Stimulated activated naive CD8-positive, alpha-beta T cell treated with anti-CD3 and anti-CD28 coated beads, Interleukin-15, Interleukin-2, amounts not matched to agents 100 U/mL and 50 U/mL, for 24 hours (primary cell): ENCODE measurements at regions not wholly inside any gene's neighbourhood (a gene's known extent, or its start where the extent isn't known, plus 50 kb on each side); places are given as distances from the start of the nearest gene placed in this dataset.
"Not testable (repeated sequence)": the region's sequence is repeated elsewhere in the genome, so short reads cannot be mapped to it uniquely, and the experiment has no call there.

Experiments
- ATAC-seq: fragments of 150-1000 bp; cut with Tn5 transposase; one replicate; pipeline ENCODE4 v1.10.0; 2021
- DNase-seq: peaks from one replicate; pipeline ENCODE4 v3.0.0; 2021

DNA sequence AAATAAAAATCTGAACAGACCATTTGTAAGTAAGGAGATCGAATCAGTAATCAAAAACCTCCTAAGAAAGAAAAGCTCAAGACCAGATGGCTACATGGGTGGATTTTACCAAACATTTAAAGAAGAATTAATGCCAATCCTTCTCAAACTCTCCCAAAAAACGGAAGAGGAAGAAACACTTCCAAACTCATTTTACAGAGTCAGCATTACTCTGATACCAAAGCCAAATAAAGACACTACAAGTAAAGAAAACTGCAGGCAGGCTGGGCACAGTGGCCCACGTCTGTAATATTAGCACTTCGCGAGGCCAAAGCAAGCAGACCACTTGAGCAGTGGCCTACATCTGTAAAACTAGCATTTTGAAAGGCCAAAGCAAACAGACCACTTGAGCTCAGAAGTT lies 159.8 kb downstream of the DPY19L2 start:
- DNase-seq, result no peak
- no peak for ATAC-seq

DNA sequence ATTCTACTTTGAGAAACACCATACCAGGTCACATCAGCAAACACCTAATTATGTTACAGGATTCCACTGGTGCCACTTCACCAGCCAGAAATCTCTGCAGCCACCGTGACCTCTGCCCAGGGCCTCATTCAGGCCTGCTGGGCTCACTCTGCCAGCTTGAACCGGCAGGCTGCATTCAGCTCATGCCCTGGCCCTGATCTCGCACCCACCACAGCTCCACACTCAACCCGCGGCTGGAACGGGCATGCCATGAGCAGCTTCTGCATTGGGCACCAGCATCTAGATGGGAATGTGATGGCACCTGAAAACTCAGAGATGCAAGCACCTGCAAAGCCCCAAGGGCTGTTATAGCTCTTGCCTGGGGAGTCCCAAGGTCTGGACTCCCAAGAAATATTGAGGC lies 168.7 kb downstream of the DPY19L2 start:
- DNase-seq, result no peak

DNA sequence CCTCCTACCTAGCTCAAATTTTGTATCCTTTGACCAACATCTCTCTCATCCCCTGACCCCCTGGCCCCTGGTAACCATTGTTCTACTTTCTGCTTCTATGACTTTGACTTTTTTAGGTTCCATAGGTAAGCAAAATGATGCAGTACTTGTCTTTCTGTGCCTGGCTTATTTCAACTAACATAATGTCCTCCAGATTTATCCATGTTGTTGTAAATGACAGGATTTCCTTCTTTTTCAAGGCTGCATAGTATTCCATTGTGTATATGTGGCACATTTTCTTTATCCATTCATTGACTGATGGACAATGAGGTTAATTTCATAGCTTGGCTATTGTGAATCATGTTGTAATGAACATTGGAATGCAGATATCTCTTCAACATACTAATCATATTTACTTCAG lies 170.1 kb downstream of the DPY19L2 start:
- ATAC-seq (no peak), DNase-seq (no peak)

More for the DNA sequence above, 168.7 kb downstream of the DPY19L2 start:
- no peak for ATAC-seq

DNA sequence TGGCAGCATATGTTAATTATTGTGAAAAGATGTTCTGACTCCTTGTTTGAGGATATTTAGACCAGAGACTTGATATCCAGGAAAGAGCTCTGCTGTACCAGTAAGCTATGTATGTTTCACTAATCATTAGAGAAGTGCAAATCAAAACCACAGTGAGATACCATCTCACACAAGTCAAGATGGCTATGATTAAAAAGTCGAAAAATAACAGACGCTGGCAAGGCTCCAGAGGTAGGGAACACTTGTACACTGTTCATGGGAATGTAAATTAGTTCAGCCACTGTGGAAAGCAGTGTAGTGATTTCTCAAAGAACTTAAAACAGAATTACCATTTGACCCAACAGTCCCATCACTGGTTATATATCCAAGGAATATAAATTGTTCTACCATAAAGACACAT lies 171.6 kb downstream of the DPY19L2 start:
- no peak for DNase-seq

DNA sequence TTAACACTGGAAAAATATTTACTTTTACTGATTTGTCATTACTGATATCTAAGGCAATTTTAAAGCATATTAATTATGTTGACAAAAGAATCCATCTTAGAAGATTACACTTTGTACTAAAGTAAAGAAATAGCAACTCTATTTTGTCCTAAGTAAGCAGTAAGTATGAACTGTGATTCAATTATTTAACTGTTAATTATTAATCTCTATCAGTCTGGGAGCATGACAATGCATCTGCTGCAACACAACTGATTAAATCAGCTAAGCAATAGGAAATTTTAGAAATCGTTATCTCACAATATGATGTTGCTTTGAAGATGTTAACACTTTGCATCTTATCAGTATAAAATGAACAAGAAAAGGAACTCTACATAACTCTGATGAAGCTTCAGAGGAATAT lies 172.3 kb downstream of the DPY19L2 start:
- no peak for DNase-seq

More for the DNA sequence above, 171.6 kb downstream of the DPY19L2 start:
- ATAC-seq, result no peak

DNA sequence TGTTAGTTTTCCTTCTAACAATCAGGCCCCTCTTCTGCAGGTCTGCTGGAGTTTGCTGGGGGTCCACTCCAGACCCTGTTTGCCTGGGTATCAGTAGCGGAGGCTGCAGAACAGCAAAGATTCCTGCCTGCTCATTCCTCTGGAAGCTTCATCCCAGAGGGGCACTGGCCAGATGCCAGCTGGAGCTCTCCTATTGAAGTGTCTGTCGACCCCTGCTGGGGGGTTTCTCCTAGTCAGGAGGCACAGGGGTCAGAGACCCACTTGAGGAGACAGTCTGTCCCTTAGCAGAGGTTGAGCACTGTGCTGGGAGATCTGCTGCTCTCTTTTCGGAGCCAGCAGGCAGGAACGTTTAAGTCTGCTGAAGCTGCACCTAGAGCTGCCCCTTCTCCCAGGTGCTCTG lies 174.9 kb downstream of the DPY19L2 start:
- DNase-seq, ATAC-seq: not testable (repeated sequence)

More for the DNA sequence above, 172.3 kb downstream of the DPY19L2 start:
- no peak for ATAC-seq

DNA sequence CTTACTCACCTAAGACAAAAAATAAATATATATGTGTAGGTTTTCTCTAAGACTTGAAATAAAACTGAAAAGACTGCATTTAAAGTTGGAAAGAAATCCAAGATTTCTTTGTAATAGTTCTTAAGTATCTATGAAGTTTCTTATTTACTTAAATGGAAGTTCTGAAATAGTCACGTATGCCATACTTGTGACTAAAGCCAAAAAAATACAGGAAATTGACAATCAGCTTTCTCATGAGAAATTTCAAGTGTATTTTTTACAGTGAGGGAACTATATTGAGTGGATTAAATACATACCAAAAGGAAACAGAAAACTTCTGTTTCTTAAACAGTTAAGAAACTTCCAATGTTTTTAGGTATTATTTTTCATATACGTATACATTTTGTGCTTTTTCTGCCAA lies 188.1 kb downstream of the DPY19L2 start:
- no peak for ATAC-seq
- no peak for DNase-seq

DNA sequence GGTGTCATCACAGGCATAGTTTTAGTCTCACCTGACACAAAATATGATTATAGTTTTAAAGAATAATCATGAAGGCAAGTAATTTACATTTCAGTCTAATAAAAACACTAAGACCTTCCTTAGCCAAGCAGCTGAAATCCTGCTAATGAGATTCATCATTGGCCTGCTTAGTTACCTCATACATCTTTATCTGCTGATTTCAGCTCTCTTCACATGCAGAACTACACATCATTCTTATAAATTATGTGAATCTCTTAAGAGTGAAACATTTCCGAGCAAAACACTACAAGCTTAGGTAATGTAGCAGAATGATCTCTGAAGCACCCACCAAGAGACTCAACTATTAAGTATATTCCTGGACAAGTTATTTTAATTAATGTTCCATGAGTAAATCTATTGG lies 198.1 kb downstream of the DPY19L2 start:
- DNase-seq, result no peak
- ATAC-seq, result no peak

DNA sequence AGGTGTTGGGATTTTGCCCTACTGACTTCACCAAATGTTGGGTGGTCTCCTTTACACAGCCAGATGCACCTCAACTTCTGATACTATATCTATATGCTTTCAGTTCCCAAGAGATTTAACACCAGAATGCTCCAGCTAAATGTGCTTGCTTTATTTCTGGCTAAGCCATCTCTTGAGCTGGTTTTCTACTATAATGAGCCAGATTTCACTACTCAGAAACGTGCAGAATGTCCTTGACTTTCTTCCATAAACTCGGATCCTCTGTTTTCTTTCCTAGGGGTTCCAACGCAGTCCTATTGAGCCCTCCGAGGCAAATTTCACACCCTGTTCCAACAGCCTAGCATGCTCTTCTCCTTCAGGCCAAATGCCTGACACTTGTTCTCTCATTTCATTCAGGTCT lies 200.3 kb downstream of the DPY19L2 start:
- no peak for DNase-seq
- ATAC-seq, result no peak

DNA sequence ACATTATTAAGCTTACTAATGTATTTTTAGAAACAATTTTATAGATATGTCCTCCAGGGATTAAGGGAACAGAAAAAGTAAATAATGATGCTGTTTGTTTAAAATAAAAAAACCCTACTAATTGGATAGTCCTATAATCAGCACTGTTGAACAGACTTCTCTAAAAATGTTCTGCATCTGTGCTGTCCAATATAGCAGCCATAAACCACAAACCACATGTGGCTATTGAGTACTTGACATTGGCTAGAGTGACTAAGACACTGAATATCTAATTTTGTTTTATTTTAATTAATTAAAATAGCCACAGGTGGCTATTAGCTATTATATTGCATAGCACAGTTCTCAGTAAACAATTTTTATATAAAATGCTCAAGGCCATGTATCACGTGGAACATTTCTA lies 210.4 kb downstream of the DPY19L2 start:
- no peak for DNase-seq
- ATAC-seq, result no peak

DNA sequence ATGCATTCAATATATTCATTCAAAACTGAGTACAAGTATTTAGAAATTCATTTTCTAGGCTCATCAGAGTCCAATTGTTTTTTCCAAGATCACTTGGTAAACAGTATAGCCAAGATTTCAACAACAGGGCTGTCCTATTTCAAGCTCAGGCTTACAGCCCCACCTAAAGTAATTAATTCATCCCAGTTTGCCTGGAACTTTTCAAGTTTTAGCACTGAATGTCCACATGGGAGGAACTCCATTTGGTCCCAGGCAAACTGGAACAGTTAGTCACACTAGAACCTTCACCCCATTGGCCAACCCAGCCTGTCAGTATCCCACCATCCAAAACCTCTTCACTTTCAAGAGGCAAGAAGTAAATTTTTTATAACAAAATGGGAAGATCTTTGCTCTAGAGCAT lies 210.9 kb downstream of the DPY19L2 start:
- ATAC-seq (no peak), DNase-seq (no peak)

DNA sequence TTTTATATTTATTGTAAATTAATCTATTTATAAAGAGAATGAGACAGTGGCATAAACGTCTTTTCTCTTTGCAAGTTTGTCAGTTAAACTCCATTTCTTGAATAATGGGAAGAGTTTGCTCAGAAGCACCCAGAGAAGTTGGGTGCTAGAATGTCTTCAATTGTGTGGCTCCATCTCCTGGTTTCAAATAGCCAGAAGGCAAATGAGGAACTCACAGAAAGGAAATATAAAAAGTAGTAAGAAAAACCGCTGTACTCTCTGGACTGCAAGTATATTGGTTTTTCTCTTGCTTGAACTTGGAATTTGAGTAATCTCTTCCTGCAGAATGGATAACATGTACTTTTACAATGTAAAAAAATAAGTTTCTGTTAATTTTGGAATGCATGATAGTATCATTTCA lies 217.5 kb downstream of the DPY19L2 start:
- ATAC-seq (no peak), DNase-seq (no peak)

DNA sequence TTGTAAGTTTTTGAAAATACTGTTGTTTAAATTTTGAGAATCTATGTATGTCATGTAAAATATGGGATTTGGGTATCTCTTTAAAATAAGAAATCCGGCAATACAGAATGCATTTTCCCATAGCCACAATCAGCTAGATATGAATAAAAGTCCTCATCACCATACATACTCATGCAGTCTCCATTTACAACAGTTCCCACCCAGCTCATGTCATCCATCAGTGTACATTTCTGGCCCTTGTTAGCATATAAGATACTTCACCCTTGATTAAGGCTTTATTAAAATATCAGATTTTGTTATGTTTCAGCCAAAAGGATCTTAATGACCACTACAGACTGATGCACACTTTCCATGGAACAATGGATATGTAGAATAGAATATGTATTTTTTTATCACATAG lies 218.0 kb downstream of the DPY19L2 start:
- no peak for DNase-seq

DNA sequence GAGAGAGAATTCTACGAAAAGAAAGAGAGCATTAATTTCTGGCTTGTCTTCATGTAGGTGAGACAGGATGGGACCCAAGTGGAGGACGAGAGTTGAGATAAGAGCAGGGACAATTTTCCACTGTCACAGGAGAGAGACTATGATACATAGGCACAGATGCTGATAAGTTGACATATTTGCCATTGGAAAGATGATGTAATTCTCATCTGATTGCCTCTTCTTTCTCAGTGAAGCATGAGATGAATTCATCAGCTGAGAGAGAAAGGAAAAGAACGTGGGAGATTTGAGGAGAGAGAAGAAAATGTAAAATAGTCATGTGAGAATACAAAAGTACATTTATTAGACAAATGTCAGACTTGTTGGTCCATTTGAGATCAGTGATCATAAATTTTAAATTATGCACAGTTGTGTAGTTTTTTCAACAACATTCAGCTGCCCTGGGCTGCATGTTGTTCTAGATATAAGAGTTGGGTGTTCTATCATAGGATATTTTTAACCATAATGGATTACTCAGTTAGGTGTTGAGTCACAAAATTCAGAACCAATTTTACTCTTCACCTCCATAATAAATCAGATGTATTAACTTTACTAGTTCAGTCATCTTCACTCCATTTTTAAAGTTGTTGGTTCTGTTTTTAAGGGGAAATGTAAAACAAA lies 222.9 kb downstream of the DPY19L2 start:
- DNase-seq (no peak), ATAC-seq (no peak)

More for the DNA sequence above, 218.0 kb downstream of the DPY19L2 start:
- no peak for ATAC-seq

DNA sequence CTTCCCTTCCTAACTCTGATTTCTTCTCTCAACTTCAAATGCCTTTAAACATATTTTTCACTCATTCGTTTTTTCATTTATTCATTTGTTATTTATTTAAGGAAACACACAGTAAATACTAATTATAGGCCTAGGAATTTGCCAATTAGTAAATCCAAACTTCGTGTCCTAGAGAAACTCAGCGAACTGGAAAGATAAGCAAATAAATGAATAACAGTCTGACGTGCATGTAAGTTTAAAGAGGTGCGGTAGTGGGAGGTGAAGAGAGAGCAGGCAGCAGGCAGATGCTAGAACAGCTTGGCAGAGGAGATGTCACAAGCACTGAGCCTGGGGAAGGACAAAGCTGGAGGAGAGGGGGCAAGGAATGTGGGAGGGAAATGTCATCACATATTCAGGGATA lies 228.2 kb downstream of the DPY19L2 start:
- no peak for ATAC-seq
- DNase-seq, result no peak

DNA sequence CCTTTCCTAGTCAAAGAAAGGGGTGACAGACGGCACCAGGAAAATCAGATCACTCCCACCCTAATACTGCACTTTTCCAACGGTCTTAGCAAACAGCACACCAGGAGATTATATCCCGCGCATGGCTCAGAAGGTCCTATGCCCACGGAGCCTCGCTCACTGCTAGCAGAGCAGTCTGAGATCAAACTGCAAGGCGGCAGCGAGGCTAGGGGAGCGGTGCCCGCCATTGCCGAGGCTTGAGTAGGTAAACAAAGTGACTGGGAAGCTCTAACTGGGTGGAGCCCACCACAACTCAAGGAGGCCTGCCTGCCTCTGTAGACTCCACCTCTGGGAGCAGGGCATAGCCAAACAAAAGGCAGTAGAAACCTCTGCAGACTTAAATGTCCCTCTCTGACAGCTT lies 233.9 kb downstream of the DPY19L2 start:
- ATAC-seq, DNase-seq: not testable (repeated sequence)

DNA sequence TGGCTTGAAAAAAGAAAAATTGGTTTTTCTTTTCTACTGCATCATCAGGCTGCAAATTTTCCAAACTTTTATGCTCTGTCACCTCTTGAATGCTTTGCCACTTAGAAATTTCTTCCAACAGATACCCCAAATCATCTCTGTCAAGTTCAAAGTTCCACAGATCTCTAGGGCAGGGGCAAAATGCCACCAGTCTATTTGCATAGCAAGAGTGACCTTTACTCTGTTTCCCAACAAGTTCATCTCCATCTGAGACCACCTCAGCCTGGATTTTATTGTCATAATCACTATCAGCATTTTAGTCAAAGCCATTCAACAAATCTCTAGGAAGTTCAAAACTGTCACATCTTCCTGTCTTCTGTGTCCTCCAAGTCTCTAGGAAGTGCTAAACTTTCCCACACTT lies 240.3 kb downstream of the DPY19L2 start:
- not testable (repeated sequence) for DNase-seq, ATAC-seq

DNA sequence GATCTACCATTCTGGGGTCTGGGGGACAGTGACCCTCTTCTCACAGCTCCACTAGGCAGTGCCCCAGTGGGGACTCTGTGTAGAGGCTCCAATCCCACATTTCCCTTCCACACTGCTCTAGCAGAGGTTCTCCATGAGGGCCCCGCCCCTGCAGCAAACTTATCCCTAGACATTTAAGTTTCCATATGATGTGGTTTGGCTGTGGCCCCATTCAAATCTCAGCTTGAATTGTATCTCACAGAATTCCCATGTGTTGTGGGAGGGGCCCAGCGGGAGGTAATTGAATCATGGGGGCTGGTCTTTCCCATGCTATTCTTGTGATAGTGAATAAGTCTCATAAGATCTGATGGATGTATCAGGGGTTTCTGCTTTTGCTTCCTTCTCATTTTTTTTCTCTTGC lies 241.3 kb downstream of the DPY19L2 start:
- DNase-seq, ATAC-seq: not testable (repeated sequence)

DNA sequence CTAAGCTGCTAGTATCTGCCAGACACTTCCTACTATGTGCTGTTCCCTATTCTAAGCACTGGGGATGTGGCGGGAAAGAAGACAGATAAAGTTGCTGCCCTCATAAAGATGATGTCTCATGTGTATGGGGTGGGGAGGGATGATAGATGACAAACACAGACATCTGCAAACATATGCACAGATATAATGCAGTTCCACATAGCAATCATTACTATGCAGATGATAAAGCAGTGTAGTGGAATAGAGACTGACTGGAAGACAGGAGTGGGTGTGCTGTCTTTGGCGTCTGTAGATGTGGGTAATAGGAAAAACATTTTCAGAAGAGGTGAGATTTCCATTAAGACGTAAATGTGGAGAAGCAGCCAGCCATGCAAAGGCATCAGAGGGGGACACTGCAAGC lies 243.6 kb downstream of the DPY19L2 start:
- no peak for ATAC-seq

DNA sequence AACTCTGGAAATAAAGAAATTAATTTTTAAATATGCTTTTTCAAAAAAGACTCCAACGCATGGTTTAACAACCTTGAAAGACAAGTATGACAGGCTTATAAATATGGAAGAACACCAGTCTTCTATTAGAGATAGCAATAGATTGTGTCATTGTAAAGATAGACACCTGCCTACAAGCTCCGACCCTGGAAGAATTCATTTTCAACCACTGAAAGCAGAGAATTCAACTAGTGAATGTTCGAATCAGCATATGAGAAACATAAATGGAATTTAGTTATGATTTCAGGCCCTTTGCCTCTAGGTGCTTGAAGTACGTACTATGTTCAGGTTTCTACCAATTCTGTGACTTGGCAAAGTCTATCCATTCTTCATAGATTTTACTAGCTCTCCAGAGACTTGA lies 244.5 kb downstream of the DPY19L2 start:
- ATAC-seq, result no peak
- DNase-seq, result no peak

More for the DNA sequence above, 243.6 kb downstream of the DPY19L2 start:
- DNase-seq, result no peak

DNA sequence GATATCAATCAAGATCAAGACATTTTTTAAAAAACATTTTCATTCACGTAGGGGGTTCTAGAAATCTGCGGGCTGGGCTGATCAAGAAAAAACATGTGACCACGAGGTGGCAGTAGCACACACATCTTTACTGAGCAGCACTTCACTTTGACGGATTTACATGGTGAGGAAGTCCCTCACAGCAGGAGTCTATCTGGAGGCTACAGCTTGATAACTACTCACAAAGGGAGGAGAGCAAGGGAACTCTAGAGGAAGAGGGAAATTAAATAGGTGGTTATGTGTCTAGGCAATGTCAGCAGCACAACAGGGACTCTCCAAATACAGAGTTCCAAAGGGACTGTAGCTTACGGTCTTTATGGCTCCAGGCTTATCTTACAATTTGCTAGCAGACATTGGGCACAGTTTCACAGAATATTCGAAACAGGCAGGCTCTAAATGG lies 248.1 kb downstream of the DPY19L2 start:
- no peak for ATAC-seq
- peak; percentile 42 for DNase-seq

DNA sequence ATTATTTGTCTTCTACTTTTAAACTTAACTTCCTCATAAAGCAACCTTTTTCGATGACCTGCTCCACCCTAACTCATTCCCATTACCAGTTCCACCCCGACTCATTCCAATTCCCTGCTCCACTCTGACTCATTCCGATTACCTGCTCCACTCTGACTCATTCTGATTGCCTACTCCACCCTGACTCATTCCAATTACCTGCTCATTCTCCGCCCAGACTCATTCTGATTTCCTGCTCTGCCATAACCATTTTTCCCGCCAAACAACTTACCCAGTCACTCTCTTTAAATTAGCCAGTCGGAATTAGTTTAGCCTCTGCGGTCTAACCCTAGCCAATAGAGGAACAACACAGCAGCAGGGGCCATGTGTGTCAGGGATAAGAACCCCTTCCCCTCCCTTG lies 249.1 kb downstream of the DPY19L2 start:
- no peak for DNase-seq
- ATAC-seq, result no peak

DNA sequence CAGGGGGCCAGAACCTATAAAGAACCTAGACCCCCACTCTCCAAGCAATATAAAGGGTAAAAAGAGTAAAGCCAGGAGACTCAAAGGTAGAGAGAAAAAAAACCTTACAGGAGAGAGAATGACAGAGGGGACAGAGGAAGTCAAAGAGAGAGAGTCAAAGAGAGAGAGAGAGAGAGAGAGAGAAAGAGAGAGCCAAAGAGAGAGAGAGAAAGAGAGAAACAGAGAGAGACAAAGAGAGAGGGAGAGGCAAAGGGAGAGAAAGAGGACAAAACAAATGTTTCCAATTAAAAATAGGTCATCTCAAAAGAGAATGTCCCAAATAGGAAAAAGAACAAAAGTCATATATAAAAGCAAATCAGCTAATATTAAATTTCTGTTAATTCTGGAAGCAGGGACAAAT lies 251.5 kb downstream of the DPY19L2 start:
- DNase-seq (no peak), ATAC-seq (no peak)

DNA sequence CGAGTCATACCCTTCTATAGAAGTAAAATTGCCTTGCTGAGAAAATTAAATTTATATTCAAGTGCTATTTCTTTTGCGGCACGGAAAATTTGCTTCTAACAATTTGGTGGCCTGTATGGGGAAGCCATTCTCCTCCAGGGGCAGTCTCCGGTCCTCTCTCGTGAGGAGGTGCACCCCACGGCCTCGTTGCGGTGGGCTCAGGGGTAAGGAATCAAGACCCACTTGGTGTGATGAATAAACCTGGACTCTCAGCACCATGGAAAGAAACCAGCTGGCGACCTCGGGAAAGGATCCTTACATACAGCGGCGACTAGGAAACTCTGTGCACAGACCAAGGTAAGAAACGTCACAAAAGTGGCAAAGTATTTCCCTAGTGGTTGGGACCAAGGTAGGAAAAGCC lies 252.9 kb downstream of the DPY19L2 start:
- DNase-seq, result no peak
- no peak for ATAC-seq

DNA sequence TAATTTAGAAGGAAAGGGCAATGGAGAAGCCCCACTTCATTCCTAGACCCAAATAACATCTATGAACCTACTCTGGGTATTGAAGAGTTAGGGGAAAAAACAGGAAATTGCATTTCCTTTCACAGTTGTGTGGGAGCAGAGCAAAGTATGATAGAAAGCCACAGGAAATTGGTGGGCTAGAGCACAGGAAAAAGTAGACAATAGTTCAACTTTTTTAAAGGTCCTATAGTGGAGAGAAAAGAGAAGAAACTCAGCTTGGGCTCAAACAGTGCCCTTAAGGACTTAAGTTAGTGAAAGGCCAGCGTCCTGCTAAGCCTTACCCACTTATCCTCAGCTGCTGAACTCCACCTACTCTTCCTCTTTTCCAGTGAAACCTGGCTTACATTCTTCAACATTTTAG lies 258.1 kb downstream of the DPY19L2 start:
- DNase-seq (no peak), ATAC-seq (no peak)
